Activated naive CD8-positive, alpha-beta T cell (primary cell): ENCODE measurements at regions not wholly inside any gene's neighbourhood (a gene's known extent, or its start where the extent isn't known, plus 50 kb on each side); places are given as distances from the start of the nearest gene placed in this dataset.

Source experiments
- H3K27ac Mint-ChIP-seq: one replicate; pipeline ENCODE4 v1.8.0; 2021; ENCODE audit warnings: mixed read lengths
- H3K27me3 Mint-ChIP-seq: one replicate; pipeline ENCODE4 v1.8.0; 2021; ENCODE audit warnings: mixed read lengths
- H3K36me3 Mint-ChIP-seq: one replicate; pipeline ENCODE4 v1.8.0; 2021; ENCODE audit warnings: mixed read lengths
- H3K4me1 Mint-ChIP-seq: one replicate; pipeline ENCODE4 v1.8.0; 2021; ENCODE audit warnings: low read depth, mixed read lengths
- H3K4me3 Mint-ChIP-seq: one replicate; pipeline ENCODE4 v1.8.0; 2021; ENCODE audit warnings: mild to moderate bottlenecking, mixed read lengths
- H3K9me3 Mint-ChIP-seq: one replicate; pipeline ENCODE4 v1.8.0; 2021; ENCODE audit warnings: low read depth, mixed read lengths

DNA sequence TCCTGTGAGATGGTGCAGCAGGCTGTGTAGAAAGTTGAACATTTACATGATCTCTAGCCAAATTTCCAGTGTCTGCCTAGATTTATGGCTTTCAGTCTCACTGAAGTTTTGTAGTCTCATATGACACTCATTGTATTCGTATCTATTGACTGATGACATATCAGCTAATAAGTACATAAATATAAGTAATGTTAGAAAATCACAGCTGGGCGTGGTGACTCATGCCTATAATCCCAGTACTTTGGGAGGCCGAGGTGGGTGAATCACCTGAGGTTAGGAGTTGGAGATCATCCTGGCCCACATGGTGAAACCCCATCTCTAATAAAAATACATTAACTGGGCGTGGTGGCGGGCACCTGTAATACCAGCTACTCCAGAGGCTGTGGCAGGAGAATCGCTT lies 54.7 kb upstream of the HTR2A start:
- Mint-ChIP-seq H3K4me1 (no peaks in the 10 kb centered on the region), H3K36me3 (no peaks in the 10 kb centered on the region), H3K27ac (no peak overlapping the region), H3K9me3 (no peaks in the 10 kb centered on the region), H3K27me3 (no peaks in the 10 kb centered on the region), H3K4me3 (no peak overlapping the region)

DNA sequence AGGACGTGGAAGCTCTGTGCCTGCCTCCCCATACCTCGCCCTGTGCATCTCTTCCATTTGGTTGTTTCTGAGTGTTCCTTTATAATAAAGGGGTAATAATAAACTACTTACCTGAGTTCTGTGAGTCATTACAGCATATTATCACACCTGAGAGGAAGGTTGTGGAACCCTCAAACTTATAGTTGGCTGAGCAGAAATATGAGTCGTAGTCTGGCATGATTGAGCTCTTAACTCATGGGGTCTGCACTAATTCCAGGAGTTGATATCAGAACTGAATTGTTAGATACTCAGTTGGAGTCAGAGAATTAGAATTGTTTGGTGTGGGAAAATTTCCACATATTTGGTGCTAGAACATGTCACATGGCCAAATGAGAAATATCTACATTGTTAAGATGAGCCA lies 52.4 kb upstream of the HTR2A start:
- no peak overlapping the region for H3K27ac Mint-ChIP-seq
- H3K4me3 Mint-ChIP-seq: no peak overlapping the region
- no peaks in the 10 kb centered on the region for H3K27me3 Mint-ChIP-seq
- H3K4me1 Mint-ChIP-seq: no peaks in the 10 kb centered on the region
- peaks cover 10% of the 10 kb centered on the region for H3K9me3 Mint-ChIP-seq
- no peaks in the 10 kb centered on the region for H3K36me3 Mint-ChIP-seq

GRCh38 chr13:46948338-46948737 lies 51.5 kb upstream of the HTR2A start:
- Mint-ChIP-seq H3K9me3 (peaks cover 10% of the 10 kb centered on the region), H3K4me3 (no peak overlapping the region), H3K4me1 (no peaks in the 10 kb centered on the region), H3K27me3 (no peaks in the 10 kb centered on the region), H3K36me3 (no peaks in the 10 kb centered on the region), H3K27ac (no peak overlapping the region)

DNA sequence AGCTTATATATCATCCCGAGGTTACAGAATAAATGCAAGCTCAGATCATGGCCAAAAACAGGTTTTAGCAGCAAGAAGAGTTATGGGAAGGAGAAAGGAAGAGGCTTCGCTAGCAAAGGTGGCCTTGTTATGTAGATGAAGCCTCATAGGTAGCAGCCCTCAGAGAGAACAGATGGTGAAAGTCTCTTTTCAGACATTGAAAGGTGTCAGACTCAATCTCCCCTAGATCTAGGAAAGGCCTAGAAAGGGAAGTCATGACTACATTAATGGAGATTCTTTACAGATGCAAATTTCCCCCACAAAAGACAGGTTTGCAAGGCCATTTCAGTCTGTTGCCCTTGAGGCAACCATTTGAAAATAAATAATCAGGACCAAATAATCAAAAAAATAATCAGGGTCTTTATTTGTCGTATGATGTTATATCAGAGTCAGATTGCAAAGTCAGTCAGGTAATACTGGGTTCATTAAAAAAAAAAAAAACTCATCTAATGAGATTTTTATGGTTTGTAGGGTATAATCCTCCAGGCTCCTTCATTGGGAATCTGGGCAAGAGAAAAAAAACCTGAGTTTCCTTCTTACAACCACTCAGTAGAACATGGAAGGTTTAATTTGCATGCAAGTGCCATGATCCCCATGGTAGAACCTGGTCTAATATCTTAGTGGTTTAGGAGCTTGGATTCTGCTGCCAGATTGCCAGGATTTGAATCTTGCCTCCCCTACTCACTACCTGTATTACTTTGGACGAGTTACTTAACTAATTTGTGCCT lies 50.8 kb upstream of the HTR2A start:
- H3K27ac Mint-ChIP-seq: no peak overlapping the region
- H3K4me3 Mint-ChIP-seq: no peak overlapping the region
- peaks cover 10% of the 10 kb centered on the region for H3K9me3 Mint-ChIP-seq
- H3K4me1 Mint-ChIP-seq: no peaks in the 10 kb centered on the region
- H3K36me3 Mint-ChIP-seq: no peaks in the 10 kb centered on the region
- no peaks in the 10 kb centered on the region for H3K27me3 Mint-ChIP-seq
